A673 (cell line): ENCODE measurements at regions not wholly inside any gene's neighbourhood (a gene's known extent, or its start where the extent isn't known, plus 50 kb on each side); places are given as distances from the start of the nearest gene placed in this dataset.

Experiments
- BruUV-seq: library from RNA; stranded (reverse); fragments of 400-500 nt; replicated peaks from 2 replicates; lab custom pipeline; 2021; lab: Mats Ljungman, UMichigan
- CTCF ChIA-PET: fragments of 300-600 bp; sonication (Branson Sonifier 250); formaldehyde crosslinking; loops from one replicate; lab custom pipeline; 2022; ENCODE audit warnings: antibody characterized with exemption; lab: Charles Lee
- POLR2A ChIA-PET: fragments of 300-600 bp; sonication (Branson Sonifier 250); formaldehyde crosslinking; loops from one replicate; lab custom pipeline; 2022; ENCODE audit warnings: antibody characterized with exemption; ENCODE audit not compliant: low non-redundant PET; lab: Charles Lee
- DNase-seq: peaks from one replicate; pipeline ENCODE4 v3.0.0-alpha.2; 2015; ENCODE audit warnings: low spot score
- H3K27ac ChIP-seq: fragments of 200-600 bp; sonication (generic); 2 replicates; pipeline ENCODE4 v1.5.1; 2016; ENCODE audit warnings: mixed run types, low read depth, mild to moderate bottlenecking, mixed read lengths, antibody characterized with exemption, low read length; ENCODE audit not compliant: poor library complexity, severe bottlenecking
- H3K27me3 ChIP-seq: fragments of 200-600 bp; sonication (generic); replicated peaks from 2 replicates; pipeline ENCODE4 v1.6.1; 2017; ENCODE audit warnings: mixed run types, low read depth, mild to moderate bottlenecking, mixed read lengths, antibody characterized with exemption, low read length; ENCODE audit not compliant: insufficient read depth, poor library complexity
- H3K36me3 ChIP-seq: fragments of 200-600 bp; sonication (generic); 2 replicates; pipeline ENCODE4 v1.6.1; 2016; ENCODE audit warnings: mixed run types, mild to moderate bottlenecking, mixed read lengths, antibody characterized with exemption, low read length; ENCODE audit not compliant: insufficient read depth, poor library complexity, severe bottlenecking
- H3K4me1 ChIP-seq: fragments of 200-600 bp; sonication (generic); 2 replicates; pipeline ENCODE4 v1.6.1; 2017; ENCODE audit warnings: mixed run types, mild to moderate bottlenecking, mixed read lengths, antibody characterized with exemption, low read length; ENCODE audit not compliant: insufficient read depth, poor library complexity, severe bottlenecking
- H3K4me3 ChIP-seq: fragments of 200-600 bp; sonication (generic); 2 replicates; pipeline ENCODE4 v1.5.1; 2016; ENCODE audit warnings: low read depth, mixed run types, mild to moderate bottlenecking, mixed read lengths, low read length; ENCODE audit not compliant: poor library complexity, severe bottlenecking
- H3K9me3 ChIP-seq: fragments of 200-600 bp; sonication (generic); 2 replicates; pipeline ENCODE4 v1.6.1; 2016; ENCODE audit warnings: mixed run types, low read depth, mild to moderate bottlenecking, mixed read lengths, antibody characterized with exemption, low read length; ENCODE audit not compliant: poor library complexity, severe bottlenecking
- CTCF ChIP-seq: fragments of 300-800, 200-600 bp; sonication (generic); conservative IDR thresholded peaks from 2 replicates; pipeline ENCODE4 v1.5.1; 2017; ENCODE audit warnings: low read depth, mild to moderate bottlenecking, antibody characterized with exemption, low read length, moderate library complexity, mixed read lengths
- EZH2 ChIP-seq: fragments of 200-600 bp; sonication (generic); IDR thresholded peaks from 2 replicates; pipeline ENCODE4 v1.6.1; 2017; ENCODE audit warnings: borderline replicate concordance, low read depth, mild to moderate bottlenecking, mixed read lengths, antibody characterized with exemption, low read length; ENCODE audit not compliant: poor library complexity, severe bottlenecking
- intact Hi-C: fragments of 100-400 bp; cut with micrococcal nuclease; formaldehyde crosslinking; loops from one replicate; pipeline ENCODE4 v1.10.0; 2022; ENCODE audit not compliant: unreplicated experiment

DNA sequence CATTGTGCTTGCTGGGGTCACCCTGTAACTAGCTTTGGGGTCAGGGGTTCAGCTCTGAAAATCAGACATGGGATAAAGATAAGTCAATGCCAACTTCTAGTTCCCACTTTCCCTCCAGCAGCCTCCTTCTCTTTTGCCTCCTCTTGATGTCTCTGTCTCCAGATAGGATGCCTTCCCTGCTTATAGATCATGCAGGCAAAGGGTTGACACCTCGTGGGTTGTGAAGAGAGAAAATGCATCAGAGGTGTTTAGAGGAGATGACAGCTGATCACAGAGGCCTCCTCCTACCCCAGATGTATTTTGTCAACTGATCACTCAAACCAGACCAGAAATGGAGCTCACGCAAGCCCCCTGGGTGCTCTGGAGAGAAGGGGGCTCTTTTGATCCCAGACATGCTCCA is 337.8 kb downstream of the BUD13 start:
- POLR2A ChIA-PET: no interaction called here
- DNase-seq: no peak
- intact Hi-C loops: no loop called here
- TF ChIP-seq CTCF (no peak), EZH2 (no peak)
- no peaks in the 10 kb centered on the region for H3K4me1 ChIP-seq
- CTCF ChIA-PET: no interaction called here
- BruUV-seq: no TSS peak
- peaks cover 4% of the 10 kb centered on the region for H3K27me3 ChIP-seq
- H3K9me3 ChIP-seq: no peaks in the 10 kb centered on the region
- H3K27ac ChIP-seq: no peak overlapping the region
- no peak overlapping the region for H3K4me3 ChIP-seq
- H3K36me3 ChIP-seq: no peaks in the 10 kb centered on the region

DNA sequence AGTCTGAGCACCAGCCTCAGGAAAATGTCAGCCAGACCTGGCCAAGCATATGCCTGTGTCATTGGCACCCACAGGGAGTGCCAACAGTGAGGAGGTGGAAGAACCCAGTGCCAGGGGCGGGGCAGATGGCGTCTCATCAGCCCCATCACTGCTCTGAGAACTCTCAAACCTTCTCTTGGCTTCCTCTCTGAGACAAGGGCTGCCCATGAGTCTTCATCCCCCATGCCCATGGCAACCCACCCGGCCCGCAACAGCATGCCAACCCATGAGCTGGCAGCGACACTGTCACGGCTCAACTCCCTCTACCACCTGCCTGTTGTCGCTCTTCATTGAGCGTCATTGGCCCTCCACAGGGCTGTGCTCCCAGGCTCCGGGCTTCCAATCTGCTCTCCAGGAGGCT is 340.5 kb downstream of the BUD13 start:
- CTCF ChIA-PET: interaction anchor here (0.6 kb wide), 1 partner anchor 1127 kb away, joined by 3 read pairs; no protein-coding TSS in a partner anchor
- BruUV-seq: no TSS peak

GRCh38 chr11:116431842-116432241 is 340.9 kb downstream of the BUD13 start:
- no peak for DNase-seq
- Histone ChIP-seq H3K9me3 (no peaks in the 10 kb centered on the region), H3K36me3 (no peaks in the 10 kb centered on the region), H3K27me3 (no peaks in the 10 kb centered on the region), H3K27ac (no peak overlapping the region), H3K4me3 (no peak overlapping the region), H3K4me1 (no peaks in the 10 kb centered on the region)
- CTCF ChIA-PET: no interaction called here
- no TSS peak for BruUV-seq
- TF ChIP-seq CTCF: no peak
- no peak for TF ChIP-seq EZH2
- POLR2A ChIA-PET: no interaction called here
- intact Hi-C loops: no loop called here

More for the DNA sequence above, 340.5 kb downstream of the BUD13 start:
- no peak overlapping the region for H3K27ac ChIP-seq
- no peak overlapping the region for H3K4me3 ChIP-seq
- H3K4me1 ChIP-seq: no peaks in the 10 kb centered on the region
- H3K36me3 ChIP-seq: no peaks in the 10 kb centered on the region
- no peaks in the 10 kb centered on the region for H3K9me3 ChIP-seq
- no peaks in the 10 kb centered on the region for H3K27me3 ChIP-seq
- POLR2A ChIA-PET: no interaction called here
- no peak for DNase-seq
- intact Hi-C loops: no loop called here
- TF ChIP-seq EZH2 (no peak), CTCF (no peak)
